H1 (cell line): ENCODE measurements at regions not wholly inside any gene's neighbourhood (a gene's known extent, or its start where the extent isn't known, plus 50 kb on each side); places are given as distances from the start of the nearest gene placed in this dataset.

ENCODE experiments used
- CTCF ChIA-PET: fragments of 300-600 bp; sonication (Branson Sonifier 250); formaldehyde crosslinking; loops from one replicate; lab custom pipeline; 2021; ENCODE audit not compliant: partially characterized antibody; lab: Charles Lee
- POLR2A ChIA-PET: fragments of 300-600 bp; sonication (Branson Sonifier 250); formaldehyde crosslinking; loops from one replicate; lab custom pipeline; 2021; ENCODE audit warnings: inconsistent platforms; ENCODE audit not compliant: partially characterized antibody; lab: Charles Lee
- DNase-seq, 2 experiments: peaks; one replicate each; pipeline versions ENCODE4 v3.0.0 to v3.0.0-alpha.2; 2010 to 2022; ENCODE audit warnings: low spot score in 2 of 2, low read depth in 1 of 2, mixed read lengths in 1 of 2
- FAIRE-seq: peaks from 2 replicates; lab custom pipeline; 2011; peaks lifted over from hg19 to GRCh38; lab: Jason Lieb, UNC
- H2AFZ ChIP-seq: 2 replicates; pipeline ENCODE4 v1.8.1; 2012; ENCODE audit warnings: low read length, inconsistent platforms
- H2AK5ac ChIP-seq: 2 replicates; pipeline ENCODE4 v1.6.1; 2013; ENCODE audit warnings: low read depth, low read length
- H2BK120ac ChIP-seq: replicated peaks from 2 replicates; pipeline ENCODE3; 2013; ENCODE audit warnings: low read depth, low read length, inconsistent platforms
- H2BK12ac ChIP-seq: 2 replicates; pipeline ENCODE4 v1.6.1; 2013; ENCODE audit warnings: low read depth, low read length
- H2BK15ac ChIP-seq: 2 replicates; pipeline ENCODE4 v1.6.1; 2013; ENCODE audit warnings: low read length
- H2BK20ac ChIP-seq: 2 replicates; pipeline ENCODE4 v1.6.1; 2013; ENCODE audit warnings: low read length
- H2BK5ac ChIP-seq: 2 replicates; pipeline ENCODE4 v1.6.1; 2013; ENCODE audit warnings: low read depth, low read length
- H3K14ac ChIP-seq: 2 replicates; pipeline ENCODE4 v1.6.1; 2013; ENCODE audit warnings: inconsistent platforms; ENCODE audit not compliant: insufficient read length
- H3K18ac ChIP-seq: 2 replicates; pipeline ENCODE4 v1.6.1; 2013; ENCODE audit warnings: low read length; ENCODE audit errors: extremely low read depth
- H3K23ac ChIP-seq: 2 replicates; pipeline ENCODE4 v1.6.1; 2013; ENCODE audit warnings: inconsistent platforms; ENCODE audit not compliant: insufficient read length
- H3K23me2 ChIP-seq: 2 replicates; pipeline ENCODE4 v1.6.1; 2013; ENCODE audit warnings: low read depth, low read length
- H3K27ac ChIP-seq: 2 replicates; pipeline ENCODE4 v1.6.1; 2011; ENCODE audit warnings: low read depth, low read length, inconsistent platforms
- H3K27me3 ChIP-seq, 4 experiments: replicated peaks in 1 of 4; 1 replicate in 1 of 4; 2 replicates in 3 of 4; pipeline versions ENCODE4 v1.6.1 to v1.8.1; 2011 to 2013; ENCODE audit warnings: low read length in 3 of 4, mild to moderate bottlenecking in 3 of 4, inconsistent platforms in 2 of 4, mixed read lengths in 2 of 4, moderate library complexity in 1 of 4; ENCODE audit not compliant: control insufficient read depth in 3 of 4, insufficient read depth in 3 of 4; ENCODE audit errors: extremely low read depth in 1 of 4
- H3K36me3 ChIP-seq, 4 experiments: 2 replicates each; pipeline versions ENCODE4 v1.6.1 to v1.8.1; 2011 to 2013; ENCODE audit warnings: mild to moderate bottlenecking in 4 of 4, low read length in 3 of 4, moderate library complexity in 2 of 4, control low read depth in 1 of 4, inconsistent platforms in 1 of 4; ENCODE audit not compliant: insufficient read depth in 4 of 4, control insufficient read depth in 2 of 4
- H3K4ac ChIP-seq: replicated peaks from 2 replicates; pipeline ENCODE3; 2013; ENCODE audit warnings: low read length, low read depth, mixed read lengths, inconsistent platforms; ENCODE audit not compliant: insufficient read length
- H3K4me1 ChIP-seq, 4 experiments: replicated peaks in 1 of 4; 1 replicate in 1 of 4; 2 replicates in 3 of 4; pipeline versions ENCODE4 v1.6.1 to v1.8.1; 2011 to 2013; ENCODE audit warnings: low read length in 3 of 4, inconsistent platforms in 2 of 4, mixed read lengths in 1 of 4; ENCODE audit not compliant: insufficient read depth in 4 of 4, control insufficient read depth in 3 of 4
- H3K4me2 ChIP-seq, 2 experiments: 2 replicates each; pipeline versions ENCODE4 v1.6.1 to v1.8.1; 2011 to 2013; ENCODE audit warnings: low read depth in 2 of 2, low read length in 2 of 2, control low read depth in 1 of 2, inconsistent platforms in 1 of 2, mild to moderate bottlenecking in 1 of 2; ENCODE audit not compliant: insufficient read depth in 1 of 2
- H3K4me3 ChIP-seq, 4 experiments: fragments of 200-600, 300-600 bp in 1 of 4; sonication (generic), shearing (Covaris generic), sonication (Bioruptor Twin) in 1 of 4; 2 replicates each; pipeline versions ENCODE4 v1.5.1 to v1.8.1; 2011 to 2016; ENCODE audit warnings: low read length in 4 of 4, low read depth in 3 of 4, control low read depth in 2 of 4, inconsistent platforms in 2 of 4, mild to moderate bottlenecking in 2 of 4, mixed read lengths in 1 of 4, moderate library complexity in 1 of 4; ENCODE audit not compliant: insufficient read depth in 2 of 4; ENCODE audit errors: extremely low read depth in 1 of 4
- H3K56ac ChIP-seq: replicated peaks from 2 replicates; pipeline ENCODE3; 2013; ENCODE audit warnings: low read depth, mild to moderate bottlenecking, mixed read lengths, low read length, inconsistent platforms; ENCODE audit not compliant: insufficient read length
- H3K79me1 ChIP-seq: 2 replicates; pipeline ENCODE4 v1.6.1; 2013; ENCODE audit warnings: low read depth, low read length, control low read depth
- H3K79me2 ChIP-seq, 2 experiments: 2 replicates each; pipeline versions ENCODE4 v1.6.1 to v1.8.1; 2012 to 2013; ENCODE audit warnings: low read length in 2 of 2, mild to moderate bottlenecking in 2 of 2, inconsistent platforms in 1 of 2; ENCODE audit not compliant: insufficient read depth in 2 of 2, control insufficient read depth in 1 of 2
- H3K9ac ChIP-seq, 4 experiments: replicated peaks in 1 of 4; 1 replicate in 1 of 4; 2 replicates in 3 of 4; pipeline versions ENCODE4 v1.6.1 to v1.8.1; 2011 to 2013; ENCODE audit warnings: low read depth in 3 of 4, low read length in 3 of 4, control low read depth in 2 of 4, mild to moderate bottlenecking in 2 of 4, moderate library complexity in 2 of 4, inconsistent platforms in 1 of 4; ENCODE audit errors: extremely low read depth in 1 of 4
- H3K9me3 ChIP-seq, 2 experiments: 2 replicates each; pipeline versions ENCODE4 v1.6.1 to v1.8.1; 2012 to 2013; ENCODE audit warnings: mild to moderate bottlenecking in 2 of 2, moderate library complexity in 2 of 2, control low read depth in 1 of 2, inconsistent platforms in 1 of 2, low read depth in 1 of 2, low read length in 1 of 2, mixed read lengths in 1 of 2; ENCODE audit not compliant: insufficient read depth in 2 of 2
- H4K20me1 ChIP-seq, 2 experiments: replicated peaks in 1 of 2; 2 replicates each; pipeline versions ENCODE3 to v1.8.1; 2011 to 2013; ENCODE audit warnings: inconsistent platforms in 2 of 2, low read length in 2 of 2, mild to moderate bottlenecking in 1 of 2; ENCODE audit not compliant: insufficient read depth in 2 of 2, control insufficient read depth in 1 of 2
- H4K5ac ChIP-seq: 2 replicates; pipeline ENCODE4 v1.6.1; 2013; ENCODE audit warnings: low read length, low read depth, mixed read lengths, inconsistent platforms; ENCODE audit not compliant: insufficient read length
- H4K8ac ChIP-seq: 2 replicates; pipeline ENCODE4 v1.8.0; 2013; ENCODE audit warnings: mild to moderate bottlenecking, moderate library complexity, low read length, inconsistent platforms; ENCODE audit not compliant: insufficient read depth; ENCODE audit errors: extremely low read depth
- H4K91ac ChIP-seq: replicated peaks from 2 replicates; pipeline ENCODE3; 2013; ENCODE audit warnings: low read length, mixed read lengths, inconsistent platforms; ENCODE audit not compliant: insufficient read length
- KDM5A ChIP-seq: fragments of 200-600 bp; IDR thresholded peaks from 2 replicates; pipeline ENCODE4 v1.7.1; 2012; ENCODE audit warnings: mild to moderate bottlenecking, low read length, inconsistent platforms, mixed read lengths
- NANOG ChIP-seq: IDR thresholded peaks from 2 replicates; pipeline ENCODE4 v1.6.1; 2011; ENCODE audit warnings: low read length, low read depth, mild to moderate bottlenecking, inconsistent platforms; ENCODE audit not compliant: insufficient read depth, poor library complexity, severe bottlenecking
- RFX5 ChIP-seq: IDR thresholded peaks from 2 replicates; pipeline ENCODE4 v1.6.1; 2011; ENCODE audit warnings: low read depth, low read length, improper control_type of control experiment, borderline replicate concordance
- TBP ChIP-seq: IDR thresholded peaks from 2 replicates; pipeline ENCODE4 v1.6.1; 2011; ENCODE audit warnings: low read depth, low read length, improper control_type of control experiment
- TCF12 ChIP-seq: IDR thresholded peaks from 2 replicates; pipeline ENCODE4 v1.6.1; 2011; ENCODE audit warnings: low read depth, mild to moderate bottlenecking, low read length
- WGBS, 2 experiments: shearing (Covaris generic) in 1 of 2; methylation state at CpG; one replicate each; pipeline versions ENCODE4 v1.1.6 to v1.1.7; 2013 to 2015; ENCODE audit warnings: low lambda C conversion rate in 2 of 2, mixed read lengths in 2 of 2, inconsistent platforms in 1 of 2, low coverage in 1 of 2, missing lambda C conversion rate in 1 of 2; ENCODE audit not compliant: insufficient replicate concordance in 2 of 2, insufficient coverage in 1 of 2, insufficient read length in 1 of 2; ENCODE audit errors: extremely low coverage in 1 of 2, missing lambda C conversion rate in 1 of 2; 5-methylcytosine and 5-hydroxymethylcytosine counted together

- Histone ChIP-seq H3K18ac (no peak overlapping the region), H4K5ac (no peak overlapping the region), H3K36me3 (no peaks in the 10 kb centered on the region), H3K23ac (no peak overlapping the region), H2BK20ac (no peak overlapping the region), H3K9ac (no peak overlapping the region), H2AFZ (no peak overlapping the region), H2BK15ac (no peak overlapping the region), H4K91ac (no peak overlapping the region), H4K20me1 (no peaks in the 10 kb centered on the region), H3K56ac (no peak overlapping the region), H3K79me2 (no peaks in the 10 kb centered on the region), H3K27ac (no peak overlapping the region), H2BK120ac (no peak overlapping the region), H3K4ac (no peak overlapping the region), H3K79me1 (no peaks in the 10 kb centered on the region), H3K4me1 (no peaks in the 10 kb centered on the region), H3K4me2 (no peak overlapping the region), H3K23me2 (no peaks in the 10 kb centered on the region), H3K4me3 (no peak overlapping the region), H3K14ac (no peak overlapping the region), H2AK5ac (no peak overlapping the region), H3K9me3 (no peaks in the 10 kb centered on the region), H2BK5ac (no peak overlapping the region), H3K27me3 (no peaks in the 10 kb centered on the region), H2BK12ac (no peak overlapping the region), H4K8ac (no peak overlapping the region)
- DNase-seq (no peak), FAIRE-seq (no peak)
- TF ChIP-seq TBP (no peak), KDM5A (no peak), RFX5 (no peak), NANOG (no peak), TCF12 (no peak)
- WGBS, 2 experiments: 96% methylated on average over 6 of the region's 6 CpGs; no CpG with 5 or more reads in 1 of the 2 experiments
- CTCF ChIA-PET: no interaction called here
- POLR2A ChIA-PET: no interaction called here
These were observed 118.8 kb downstream of the MEX3B start for GRCh38 chr15:81926981-81927380.
